ENCODE measurements at regions not wholly inside any gene's neighbourhood (a gene's known extent, or its start where the extent isn't known, plus 50 kb on each side); places are given as distances from the start of the nearest gene placed in this dataset.
"Not testable (repeated sequence)": the region's sequence is repeated elsewhere in the genome, so short reads cannot be mapped to it uniquely, and the experiment has no call there.

- DNase-seq (ENCODE audit: low read depth in 2 of 2): no peak
Observed at GRCh38 chr12:131362291-131363211, 348.3 kb upstream of the SFSWAP start.

- DNase-seq (ENCODE audit: low read depth in 2 of 2): no peak
Observed at GRCh38 chr12:131363393-131363792, 347.5 kb upstream of the SFSWAP start.

- no peak for DNase-seq (ENCODE audit: low read depth in 2 of 2)
Observed at GRCh38 chr12:131363841-131364495, 346.9 kb upstream of the SFSWAP start.

GRCh38 chr12:131364903-131365820 is 345.7 kb upstream of the SFSWAP start:
- no peak for DNase-seq (ENCODE audit: low read depth in 2 of 2)

- DNase-seq (ENCODE audit: low read depth in 2 of 2): no peak
Observed at GRCh38 chr12:131365821-131366260, 345.0 kb upstream of the SFSWAP start.

GRCh38 chr12:131366261-131366871 is 344.5 kb upstream of the SFSWAP start:
- no peak for DNase-seq (ENCODE audit: low read depth in 2 of 2)

- not testable (repeated sequence) for DNase-seq (ENCODE audit: low read depth in 2 of 2)
Observed at GRCh38 chr12:131367067-131367982, 343.6 kb upstream of the SFSWAP start.

- DNase-seq (ENCODE audit: low read depth in 2 of 2): no peak
Observed at GRCh38 chr12:131367983-131368667, 342.8 kb upstream of the SFSWAP start.

GRCh38 chr12:131368668-131369071 is 342.2 kb upstream of the SFSWAP start:
- no peak for DNase-seq (ENCODE audit: low read depth in 2 of 2)

- no peak for DNase-seq (ENCODE audit: low read depth in 2 of 2)
Observed at GRCh38 chr12:131369094-131369845, 341.6 kb upstream of the SFSWAP start.

GRCh38 chr12:131370321-131370720 is 340.6 kb upstream of the SFSWAP start:
- no peak for DNase-seq (ENCODE audit: low read depth in 2 of 2)

- no peak for DNase-seq (ENCODE audit: low read depth in 2 of 2)
Observed at GRCh38 chr12:131370791-131371347, 340.0 kb upstream of the SFSWAP start.

- DNase-seq (ENCODE audit: low read depth in 2 of 2): no peak
Observed at GRCh38 chr12:131371401-131372170, 339.3 kb upstream of the SFSWAP start.

GRCh38 chr12:131372171-131372475 is 338.8 kb upstream of the SFSWAP start:
- no peak for DNase-seq (ENCODE audit: low read depth in 2 of 2)

GRCh38 chr12:131372706-131373195 is 338.1 kb upstream of the SFSWAP start:
- no peak for DNase-seq (ENCODE audit: low read depth in 2 of 2)

- no peak for DNase-seq (ENCODE audit: low read depth in 2 of 2)
Observed at GRCh38 chr12:131375261-131375971, 335.5 kb upstream of the SFSWAP start.

GRCh38 chr12:131375972-131376345 is 334.9 kb upstream of the SFSWAP start:
- DNase-seq (ENCODE audit: low read depth in 2 of 2): no peak
